ENCODE measurements at regions not wholly inside any gene's neighbourhood (a gene's known extent, or its start where the extent isn't known, plus 50 kb on each side); places are given as distances from the start of the nearest gene placed in this dataset.

- no peak overlapping the region for H3K27ac ChIP-seq
- TF ChIP-seq ZFX (IDR thresholded peaks at IDR 0.05), result no peak
- no peak for TF ChIP-seq CTCF (conservative IDR thresholded peaks at IDR 0.05)
Measured at GRCh38 chr16:86322806-86323205, 187.5 kb upstream of the FOXF1 start.

- H3K27ac ChIP-seq, result no peak overlapping the region
- no peak for TF ChIP-seq ZFX (IDR thresholded peaks at IDR 0.05)
- no peak for TF ChIP-seq CTCF (conservative IDR thresholded peaks at IDR 0.05)
Measured at GRCh38 chr16:86324320-86324719, 186.0 kb upstream of the FOXF1 start.

- no peak for TF ChIP-seq CTCF (conservative IDR thresholded peaks at IDR 0.05)
- no peak for TF ChIP-seq ZFX (IDR thresholded peaks at IDR 0.05)
- no peak overlapping the region for H3K27ac ChIP-seq
Measured at GRCh38 chr16:86325360-86325759, 185.0 kb upstream of the FOXF1 start.

GRCh38 chr16:86325895-86326294, 184.4 kb upstream of the FOXF1 start:
- no peak overlapping the region for H3K27ac ChIP-seq
- TF ChIP-seq CTCF (conservative IDR thresholded peaks at IDR 0.05), result no peak
- TF ChIP-seq ZFX (IDR thresholded peaks at IDR 0.05), result no peak

- no peak for TF ChIP-seq CTCF (conservative IDR thresholded peaks at IDR 0.05)
- TF ChIP-seq ZFX (IDR thresholded peaks at IDR 0.05), result no peak
Measured at GRCh38 chr16:86327321-86327720, 183.0 kb upstream of the FOXF1 start.

GRCh38 chr16:86330906-86331305, 179.4 kb upstream of the FOXF1 start:
- TF ChIP-seq ZFX (IDR thresholded peaks at IDR 0.05) (no peak), CTCF (conservative IDR thresholded peaks at IDR 0.05) (no peak)
- H3K27ac ChIP-seq, result no peak overlapping the region

More at GRCh38 chr16:86327321-86327720, 183.0 kb upstream of the FOXF1 start:
- no peak overlapping the region for H3K27ac ChIP-seq

GRCh38 chr16:86334079-86334635, 176.2 kb upstream of the FOXF1 start:
- TF ChIP-seq ZFX (IDR thresholded peaks at IDR 0.05) (no peak), CTCF (conservative IDR thresholded peaks at IDR 0.05) (no peak)
- H3K27ac ChIP-seq, result no peak overlapping the region

All from C4-2B (cell line).